NCI-H2196 treated with DMSO at 0.1 percent for 48 hours (cell line): ENCODE measurements at regions not wholly inside any gene's neighbourhood (a gene's known extent, or its start where the extent isn't known, plus 50 kb on each side); places are given as distances from the start of the nearest gene placed in this dataset.
"Not testable (repeated sequence)": the region's sequence is repeated elsewhere in the genome, so short reads cannot be mapped to it uniquely, and the experiment has no call there.

ENCODE experiments used
- DNase-seq: peaks from one replicate; lab custom pipeline; 2025; ENCODE audit not compliant: unreplicated experiment; lab: John Stamatoyannopoulos, UW

GRCh38 chr2:9707611-9708160 lies 76.9 kb upstream of the YWHAQ start:
- no peak for DNase-seq

GRCh38 chr2:9708683-9709538 lies 78.1 kb upstream of the YWHAQ start:
- DNase-seq = no peak

GRCh38 chr2:9709539-9710285 lies 78.9 kb upstream of the YWHAQ start:
- DNase-seq = no peak

GRCh38 chr2:9710311-9710710 lies 79.5 kb upstream of the YWHAQ start:
- no peak for DNase-seq

- no peak for DNase-seq
Measured at GRCh38 chr2:9712263-9712662, 81.5 kb upstream of the YWHAQ start.

GRCh38 chr2:9714630-9715214 lies 83.9 kb upstream of the YWHAQ start:
- DNase-seq = no peak

- no peak for DNase-seq
Measured at GRCh38 chr2:9715238-9715637, 84.4 kb upstream of the YWHAQ start.

GRCh38 chr2:9717886-9718451 lies 87.2 kb upstream of the YWHAQ start:
- DNase-seq = no peak

- DNase-seq = no peak
Measured at GRCh38 chr2:9720352-9721093, 89.7 kb upstream of the YWHAQ start.

GRCh38 chr2:9721344-9721743 lies 90.5 kb upstream of the YWHAQ start:
- DNase-seq = no peak

- no peak for DNase-seq
Measured at GRCh38 chr2:9722451-9722850, 91.7 kb upstream of the YWHAQ start.

- DNase-seq = no peak
Measured at GRCh38 chr2:9724565-9724964, 93.8 kb upstream of the YWHAQ start.

- no peak for DNase-seq
Measured at GRCh38 chr2:9725106-9725505, 94.3 kb upstream of the YWHAQ start.

GRCh38 chr2:9726016-9726415 lies 95.2 kb upstream of the YWHAQ start:
- DNase-seq = not testable (repeated sequence)

- DNase-seq = not testable (repeated sequence)
Measured at GRCh38 chr2:9730523-9730922, 99.7 kb upstream of the YWHAQ start.

GRCh38 chr2:9732824-9733223 lies 102.0 kb upstream of the YWHAQ start:
- DNase-seq = no peak

- DNase-seq = no peak
Measured at GRCh38 chr2:9734308-9734707, 103.5 kb upstream of the YWHAQ start.

- DNase-seq = no peak
Measured at GRCh38 chr2:9735335-9735734, 104.5 kb upstream of the YWHAQ start.

- no peak for DNase-seq
Measured at GRCh38 chr2:9736021-9736420, 105.2 kb upstream of the YWHAQ start.

- no peak for DNase-seq
Measured at GRCh38 chr2:9737053-9737875, 106.0 kb upstream of the TAF1B start.
